ENCODE measurements at regions not wholly inside any gene's neighbourhood (a gene's known extent, or its start where the extent isn't known, plus 50 kb on each side); places are given as distances from the start of the nearest gene placed in this dataset.
"Not testable (repeated sequence)": the region's sequence is repeated elsewhere in the genome, so short reads cannot be mapped to it uniquely, and the experiment has no call there.

- no peak for DNase-seq (ENCODE audit: extremely low read depth, insufficient read length)
- no peak for TF ChIP-seq CTCF (IDR thresholded peaks at IDR 0.05; ENCODE audit: insufficient read depth, low read length, poor library complexity, severe bottlenecking)
- no peak overlapping the region for H3K4me3 ChIP-seq (replicated peaks; ENCODE audit: low read depth, low read length)
- no peaks in the 10 kb centered on the region for H3K36me3 ChIP-seq (ENCODE audit: control insufficient read depth, insufficient read depth, low read length)
- H3K27me3 ChIP-seq (replicated peaks; ENCODE audit: control insufficient read depth, insufficient read depth, low read length) = no peaks in the 10 kb centered on the region
Measured at GRCh38 chr21:33993286-33994231, 78.0 kb upstream of the ATP5PO start.

- H3K4me3 ChIP-seq (replicated peaks; ENCODE audit: low read depth, low read length); H3K27me3 ChIP-seq (replicated peaks; ENCODE audit: control insufficient read depth, insufficient read depth, low read length); DNase-seq (ENCODE audit: extremely low read depth, insufficient read length); H3K36me3 ChIP-seq (ENCODE audit: control insufficient read depth, insufficient read depth, low read length): not testable (repeated sequence)
Measured at GRCh38 chr21:33992412-33992811, 76.8 kb upstream of the ATP5PO start.

- H3K36me3 ChIP-seq (ENCODE audit: control insufficient read depth, insufficient read depth, low read length) = no peaks in the 10 kb centered on the region
- no peak overlapping the region for H3K4me3 ChIP-seq (replicated peaks; ENCODE audit: low read depth, low read length)
- no peak for TF ChIP-seq CTCF (IDR thresholded peaks at IDR 0.05; ENCODE audit: insufficient read depth, low read length, poor library complexity, severe bottlenecking)
- no peak for DNase-seq (ENCODE audit: extremely low read depth, insufficient read length)
- no peaks in the 10 kb centered on the region for H3K27me3 ChIP-seq (replicated peaks; ENCODE audit: control insufficient read depth, insufficient read depth, low read length)
Measured at GRCh38 chr21:33991133-33991532, 75.5 kb upstream of the ATP5PO start.

- TF ChIP-seq CTCF (IDR thresholded peaks at IDR 0.05; ENCODE audit: insufficient read depth, low read length, poor library complexity, severe bottlenecking) = no peak
- no peaks in the 10 kb centered on the region for H3K27me3 ChIP-seq (replicated peaks; ENCODE audit: control insufficient read depth, insufficient read depth, low read length)
- no peaks in the 10 kb centered on the region for H3K36me3 ChIP-seq (ENCODE audit: control insufficient read depth, insufficient read depth, low read length)
- no peak for DNase-seq (ENCODE audit: extremely low read depth, insufficient read length)
- no peak overlapping the region for H3K4me3 ChIP-seq (replicated peaks; ENCODE audit: low read depth, low read length)
Measured at GRCh38 chr21:33989440-33989839, 73.8 kb upstream of the ATP5PO start.

- no peak for DNase-seq (ENCODE audit: extremely low read depth, insufficient read length)
- TF ChIP-seq CTCF (IDR thresholded peaks at IDR 0.05; ENCODE audit: insufficient read depth, low read length, poor library complexity, severe bottlenecking) = no peak
Measured at GRCh38 chr21:33988237-33989017, 72.8 kb upstream of the ATP5PO start.

GRCh38 chr21:33987461-33987860 lies 71.9 kb upstream of the ATP5PO start:
- no peaks in the 10 kb centered on the region for H3K36me3 ChIP-seq (ENCODE audit: control insufficient read depth, insufficient read depth, low read length)
- no peak overlapping the region for H3K4me3 ChIP-seq (replicated peaks; ENCODE audit: low read depth, low read length)
- DNase-seq (ENCODE audit: extremely low read depth, insufficient read length) = no peak
- TF ChIP-seq CTCF (IDR thresholded peaks at IDR 0.05; ENCODE audit: insufficient read depth, low read length, poor library complexity, severe bottlenecking) = no peak
- no peaks in the 10 kb centered on the region for H3K27me3 ChIP-seq (replicated peaks; ENCODE audit: control insufficient read depth, insufficient read depth, low read length)

More at GRCh38 chr21:33988237-33989017, 72.8 kb upstream of the ATP5PO start:
- Histone ChIP-seq H3K27me3 (replicated peaks; ENCODE audit: control insufficient read depth, insufficient read depth, low read length) (no peaks in the 10 kb centered on the region), H3K4me3 (replicated peaks; ENCODE audit: low read depth, low read length) (no peak overlapping the region), H3K36me3 (ENCODE audit: control insufficient read depth, insufficient read depth, low read length) (no peaks in the 10 kb centered on the region)
